ENCODE measurements at regions not wholly inside any gene's neighbourhood (a gene's known extent, or its start where the extent isn't known, plus 50 kb on each side); places are given as distances from the start of the nearest gene placed in this dataset.
"Not testable (repeated sequence)": the region's sequence is repeated elsewhere in the genome, so short reads cannot be mapped to it uniquely, and the experiment has no call there.

DNA sequence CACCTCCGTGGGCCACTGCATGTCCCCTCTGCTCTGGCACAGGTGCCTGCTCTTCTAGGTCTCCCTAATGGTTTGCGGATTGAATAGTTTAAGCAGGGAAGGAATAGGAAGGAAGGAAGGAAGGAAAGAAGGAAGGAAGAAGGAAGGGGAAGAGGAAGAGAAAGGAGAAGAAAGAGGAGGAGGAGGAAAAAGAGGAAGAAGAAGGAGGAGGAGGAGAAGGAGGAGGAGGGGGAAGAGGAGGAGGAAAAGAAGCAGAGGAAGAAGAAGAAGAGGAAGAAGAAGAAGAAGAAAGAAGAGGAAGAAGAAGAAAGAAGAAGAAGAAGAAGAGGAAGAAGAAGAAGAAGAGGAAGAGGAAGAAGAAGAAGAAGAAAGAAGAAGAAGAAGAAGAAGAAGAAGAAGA lies 376.8 kb upstream of the PODXL start:
- DNase-seq: not testable (repeated sequence)

DNA sequence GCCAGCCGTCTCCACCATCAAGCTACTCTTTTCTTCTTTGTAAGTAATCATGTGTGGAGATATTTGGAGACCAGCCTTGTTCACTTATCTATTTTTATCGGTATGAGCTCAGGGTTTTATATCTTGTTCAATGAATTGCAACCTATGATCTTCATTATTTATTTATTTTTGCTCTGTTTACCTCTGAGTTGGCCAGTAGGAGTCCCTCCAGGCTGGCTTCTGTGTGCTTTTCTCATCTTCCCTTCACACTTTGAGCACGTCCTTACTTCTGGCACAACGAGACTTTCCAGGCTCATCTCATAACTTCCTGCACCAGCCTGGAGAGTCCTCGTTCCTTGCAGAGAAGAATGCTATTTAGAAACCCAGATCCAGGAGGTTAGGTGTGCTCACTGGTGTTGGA lies 375.8 kb upstream of the PODXL start:
- no peak for DNase-seq

DNA sequence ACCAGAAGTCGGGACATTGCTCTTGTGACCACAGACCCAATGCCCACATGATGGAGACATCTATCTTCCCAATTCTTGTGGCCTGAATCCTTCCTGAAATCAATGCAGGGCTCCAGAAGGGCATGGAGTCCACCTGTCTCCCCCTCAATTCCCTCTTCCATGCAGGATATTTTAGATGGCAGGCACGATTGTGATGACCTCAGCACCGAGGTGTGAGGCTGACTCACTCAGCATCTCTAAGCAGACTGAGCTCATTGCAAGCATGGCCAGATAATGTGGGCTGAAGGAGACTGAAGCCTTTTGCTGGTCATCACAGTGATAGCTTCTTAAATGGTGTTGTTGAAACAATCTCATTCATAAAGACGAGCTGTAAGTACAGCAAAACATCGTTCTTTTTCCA lies 374.9 kb upstream of the PODXL start:
- DNase-seq: no peak

DNA sequence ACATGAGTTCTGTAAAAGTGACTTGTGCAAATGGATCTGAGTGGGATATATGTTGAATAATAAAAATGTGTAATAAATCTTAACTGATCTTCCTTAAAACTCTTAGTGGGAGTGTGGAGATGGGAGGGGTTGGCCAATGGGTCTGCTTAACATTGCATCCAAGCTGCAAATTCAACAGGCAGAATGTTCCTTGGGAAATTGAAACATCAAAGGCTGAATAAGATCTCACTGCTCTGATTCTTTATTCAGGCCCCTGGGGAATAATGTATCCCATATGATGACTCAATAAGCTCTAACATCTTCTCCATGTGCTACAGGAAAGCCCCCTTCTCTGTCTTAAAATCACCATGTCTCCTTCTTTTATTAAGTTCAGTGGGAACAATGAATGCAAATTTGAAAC lies 373.2 kb upstream of the PODXL start:
- DNase-seq: no peak

DNA sequence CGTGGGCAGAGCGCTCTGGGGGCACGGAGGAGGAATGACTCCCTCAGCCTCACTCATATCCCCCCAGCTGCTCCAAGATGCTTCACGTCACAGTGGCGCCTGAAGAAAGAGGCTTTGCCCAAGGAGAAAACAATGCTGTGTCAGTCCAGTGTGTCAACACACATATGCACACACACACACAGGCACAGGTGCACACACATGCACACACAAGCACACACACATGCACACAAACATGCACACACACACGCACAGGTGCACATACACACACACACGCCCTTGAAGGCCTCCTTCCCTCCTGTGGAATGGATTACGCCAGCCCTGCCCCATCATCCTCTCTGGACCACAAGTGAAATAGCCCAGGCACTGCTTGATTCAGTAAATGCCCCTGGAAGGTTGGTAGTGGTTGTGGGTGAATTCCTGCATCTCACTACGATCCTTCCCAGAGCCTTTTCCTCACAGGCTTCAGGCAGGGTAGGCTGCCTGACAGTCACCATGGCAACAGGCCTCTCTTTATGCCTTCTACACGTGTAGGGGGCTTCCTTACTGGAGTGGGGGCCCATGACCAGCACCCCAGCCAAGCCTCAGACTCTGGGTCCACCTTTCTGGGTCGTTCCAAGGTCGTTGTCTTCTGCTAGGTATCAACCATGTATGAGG lies 371.5 kb upstream of the PODXL start:
- DNase-seq: no peak

DNA sequence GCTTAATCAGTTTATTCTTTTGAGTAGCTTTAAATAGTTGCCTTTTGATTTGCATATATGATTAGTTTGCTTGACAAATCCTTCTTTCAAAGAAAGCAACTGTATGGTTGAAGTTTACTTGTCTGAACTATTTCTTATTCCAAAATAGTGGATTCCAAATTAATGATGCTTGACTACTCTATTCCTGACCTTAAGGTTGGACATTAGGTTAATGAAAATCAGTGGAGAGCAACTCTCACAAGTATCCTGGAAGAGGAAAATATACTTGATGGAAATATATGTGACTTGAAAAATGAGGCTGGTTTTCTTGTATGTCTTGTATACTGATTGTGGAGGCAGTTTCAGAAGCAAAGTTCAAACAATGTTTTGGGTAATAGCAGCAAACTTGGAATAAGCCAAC lies 369.2 kb upstream of the PODXL start:
- DNase-seq: no peak

DNA sequence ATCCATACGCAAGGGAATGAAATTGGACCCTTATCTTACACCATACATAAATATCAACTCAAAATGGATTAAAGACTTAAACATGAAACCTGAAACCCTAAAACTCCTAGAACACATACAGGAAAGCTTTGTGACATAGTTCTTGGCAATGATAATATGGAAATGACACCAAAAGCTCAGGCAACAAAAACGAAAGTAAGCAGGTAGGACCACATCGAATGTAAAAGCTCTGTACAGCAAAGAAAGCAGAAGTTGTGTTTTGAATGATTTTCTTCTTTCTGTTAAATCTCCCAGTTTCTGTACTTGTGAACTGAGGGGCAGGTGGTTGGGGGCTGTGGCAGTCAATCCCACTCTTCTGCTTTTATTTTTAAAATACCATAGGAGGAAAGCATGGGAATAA lies 368.4 kb upstream of the PODXL start:
- DNase-seq: no peak

DNA sequence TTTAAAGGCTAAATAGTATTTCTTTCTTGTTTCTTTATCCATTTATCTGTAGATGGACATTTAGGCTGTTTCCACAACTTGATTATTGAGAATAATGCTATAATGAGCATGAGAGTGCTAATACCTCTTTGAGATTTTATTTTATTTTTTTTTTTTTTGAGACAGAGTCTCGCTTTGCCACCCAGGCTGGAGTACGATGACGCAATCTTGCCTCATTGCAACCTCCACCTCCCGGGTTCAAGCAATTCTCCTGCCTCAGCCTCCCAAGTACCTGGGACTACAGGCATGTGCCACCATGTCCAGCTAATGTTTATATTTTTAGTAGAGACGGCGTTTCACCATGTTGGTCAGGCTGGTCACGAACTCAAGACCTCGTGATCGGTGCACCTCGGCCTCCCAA lies 366.5 kb upstream of the PODXL start:
- DNase-seq: not testable (repeated sequence)

DNA sequence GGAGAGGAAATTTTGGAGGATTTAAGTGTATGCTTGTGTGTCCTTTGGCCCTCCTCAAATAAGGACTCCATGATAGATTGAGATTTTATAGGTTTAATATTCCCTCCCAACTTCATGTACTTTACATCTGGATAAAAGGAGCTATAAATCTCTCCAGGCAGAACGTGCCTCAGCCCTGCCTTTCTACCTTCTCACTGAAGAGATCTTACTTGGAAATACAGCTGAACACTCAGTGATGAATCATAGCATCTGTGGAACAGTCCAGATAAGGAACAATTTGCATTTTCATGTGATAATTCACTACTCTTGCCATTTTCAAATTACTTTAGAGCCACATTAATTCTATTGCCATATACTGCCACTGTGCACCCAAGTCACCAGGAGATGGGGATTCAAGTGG lies 364.6 kb upstream of the PODXL start:
- DNase-seq: no peak

DNA sequence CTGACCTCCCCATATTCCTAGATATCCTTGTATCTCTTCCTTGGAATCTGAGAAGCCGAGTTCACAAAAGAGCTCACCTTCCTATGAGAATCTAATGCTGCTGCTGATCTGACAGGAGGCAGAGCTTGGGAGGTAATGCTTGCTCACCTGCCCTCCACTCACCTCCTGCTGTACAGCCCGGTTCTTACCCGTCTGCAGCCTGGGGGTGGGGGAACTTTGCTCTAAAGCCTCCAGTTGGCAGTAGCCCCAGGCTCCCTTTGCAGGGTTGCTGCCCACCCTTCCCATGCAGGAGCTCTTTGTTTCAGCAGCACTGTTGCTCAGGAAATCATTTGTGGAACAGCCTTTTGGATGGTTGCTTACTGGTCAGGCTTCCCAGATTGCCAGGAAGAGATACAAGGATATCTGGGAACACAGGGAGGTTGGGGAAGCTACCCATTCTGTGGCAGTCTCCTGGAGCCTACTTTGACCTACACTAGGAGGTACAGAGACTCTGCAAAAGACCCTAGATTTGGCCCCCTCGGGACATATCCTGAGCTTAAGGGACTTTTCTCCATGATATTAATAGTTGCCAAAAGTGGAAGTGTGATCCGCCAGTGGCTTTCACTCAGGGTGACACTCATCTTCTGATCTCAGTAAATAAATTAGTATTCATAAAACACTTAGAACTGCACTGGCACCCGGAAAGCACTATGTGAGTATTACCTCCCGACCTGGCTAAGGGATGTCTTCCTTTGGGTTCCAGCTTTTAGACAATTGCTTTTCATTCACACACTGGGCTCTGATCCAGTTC lies 363.7 kb upstream of the PODXL start:
- DNase-seq: no peak

DNA sequence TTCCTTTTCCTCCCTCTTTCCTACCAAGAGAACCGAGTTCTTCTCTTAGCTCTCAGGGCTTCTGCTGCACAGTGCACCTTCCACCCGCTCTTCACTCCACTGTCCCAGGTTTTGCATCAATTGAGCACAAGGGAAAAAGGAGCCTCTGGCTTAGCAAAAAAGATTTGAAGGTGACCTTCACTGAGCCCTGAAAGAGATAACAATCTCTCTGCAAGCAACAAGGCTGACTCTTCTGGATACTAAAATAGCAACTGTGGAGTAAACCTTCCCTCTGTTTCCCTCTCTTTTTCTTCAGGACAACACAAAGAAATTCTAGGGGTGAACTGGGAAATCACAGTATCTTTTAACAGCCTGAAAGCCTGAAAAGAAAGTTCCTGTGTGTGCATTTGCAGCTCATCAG lies 354.7 kb upstream of the PODXL start:
- DNase-seq: no peak

DNA sequence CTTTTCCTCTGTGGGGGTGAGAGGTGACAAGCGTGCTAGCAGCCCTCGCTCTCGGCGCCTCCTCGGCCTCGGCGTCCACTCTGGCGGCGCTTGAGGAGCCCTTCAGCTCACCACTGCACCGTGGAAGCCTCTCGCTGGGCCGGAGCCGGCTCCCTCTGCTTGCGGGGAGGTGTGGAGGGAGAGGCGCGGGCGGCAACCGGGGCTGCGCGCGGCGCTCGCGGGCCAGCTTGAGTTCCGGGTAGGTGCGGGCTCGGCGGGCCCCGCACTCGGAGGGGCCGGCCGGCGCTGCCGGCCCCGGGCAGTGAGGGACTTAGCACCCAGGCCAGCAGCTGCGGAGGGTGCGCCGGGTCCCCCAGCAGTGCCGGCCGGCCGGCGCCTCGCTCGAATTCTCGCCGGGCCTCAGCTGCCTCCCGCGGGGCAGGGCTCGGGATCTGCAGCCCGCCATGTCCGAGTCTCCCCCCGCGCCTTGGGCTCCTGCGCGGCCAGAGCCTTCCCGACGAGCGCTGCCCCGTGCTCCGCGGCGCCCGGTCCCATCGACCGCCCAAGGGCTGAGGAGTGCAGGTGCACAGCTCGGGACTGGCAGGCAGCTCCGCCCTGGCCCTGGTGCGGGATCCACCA lies 352.8 kb upstream of the PODXL start:
- DNase-seq: no peak

DNA sequence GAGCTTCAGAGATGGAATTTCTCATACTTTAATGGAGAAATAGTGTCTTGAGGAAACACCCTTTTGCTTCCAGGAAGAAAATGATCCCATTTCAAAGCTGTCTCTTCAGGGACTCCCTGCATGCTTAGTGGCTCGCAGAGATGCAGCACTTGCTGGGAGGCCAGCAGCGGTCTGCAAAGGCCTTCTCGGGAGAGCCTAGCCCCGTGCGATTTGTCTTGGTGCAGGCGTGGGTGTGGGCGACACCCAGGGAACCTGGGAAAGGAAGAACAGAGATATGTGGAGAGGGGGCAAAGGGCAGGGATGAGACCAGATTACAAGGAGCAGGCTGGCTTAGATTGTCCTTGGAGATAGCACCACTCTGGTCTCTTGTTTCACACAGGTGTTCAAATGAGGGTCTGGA lies 352.3 kb upstream of the PODXL start:
- no peak for DNase-seq

DNA sequence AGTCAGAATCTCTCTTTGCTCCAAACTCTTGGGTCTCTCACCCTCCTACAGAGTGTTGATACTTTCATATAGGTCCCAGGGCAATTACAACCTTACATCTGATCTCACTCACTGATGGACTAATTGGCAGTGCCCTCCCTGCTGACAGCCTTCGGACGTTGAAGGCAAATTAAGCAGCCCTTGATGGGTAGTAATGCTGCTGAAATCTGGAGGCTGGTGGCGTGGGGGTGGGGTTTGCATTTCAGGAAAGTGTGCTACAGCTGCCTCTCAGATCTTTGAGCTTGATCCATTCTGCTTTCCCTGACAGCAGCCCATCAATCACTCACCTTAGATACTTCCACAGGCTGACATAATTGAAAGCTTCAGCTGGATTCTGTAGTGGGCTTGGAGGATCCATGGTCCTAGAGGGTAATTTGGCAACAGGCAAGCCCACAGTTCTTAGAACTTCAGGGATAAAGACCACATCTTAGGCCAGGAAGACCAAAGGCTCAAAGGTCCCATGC lies 349.1 kb upstream of the PODXL start:
- no peak for DNase-seq

DNA sequence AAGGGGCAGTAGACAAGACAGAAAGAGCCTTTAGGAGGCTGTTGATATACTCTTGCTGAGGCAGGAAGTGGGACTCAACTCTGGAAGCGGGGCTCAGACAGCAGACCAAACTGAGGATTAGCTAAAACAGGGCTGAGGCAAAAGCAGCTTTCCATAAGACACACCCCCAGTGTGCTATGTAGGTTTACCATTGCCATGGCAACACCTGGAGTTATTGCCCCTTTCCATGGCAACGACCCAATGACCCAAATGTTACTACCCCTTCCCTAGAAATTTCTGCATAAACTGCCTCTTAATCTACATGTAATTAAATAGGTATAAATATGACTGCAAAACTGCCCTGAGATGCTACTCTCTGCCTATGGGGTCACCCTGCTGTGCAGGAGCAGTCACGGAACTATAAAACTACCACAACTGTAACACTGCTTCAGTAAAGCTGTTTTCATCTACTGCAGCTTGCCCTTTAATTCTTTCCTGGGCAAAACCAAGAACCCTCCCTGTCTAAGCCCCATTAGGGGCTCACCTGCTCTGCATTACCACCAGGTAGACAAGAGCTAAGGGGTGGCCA lies 348.4 kb upstream of the PODXL start:
- no peak for DNase-seq

DNA sequence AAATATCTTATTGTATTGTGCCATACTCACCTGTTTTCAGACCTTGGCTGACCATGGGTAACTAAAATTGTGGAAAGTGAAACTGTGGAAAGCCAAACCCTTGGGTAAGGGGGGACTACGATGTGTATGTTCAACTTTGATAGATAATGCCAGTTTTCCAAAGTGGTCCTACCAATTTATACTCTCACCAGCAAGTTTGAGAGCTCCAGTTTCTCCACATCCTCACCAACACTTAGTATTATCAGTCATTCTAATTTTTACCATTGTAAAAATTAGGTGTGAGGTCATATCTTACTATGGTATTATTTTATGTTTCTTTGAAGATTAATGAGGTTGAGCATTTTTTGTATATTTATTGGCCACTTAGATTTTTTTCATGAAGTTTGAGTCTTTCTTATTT lies 346.9 kb upstream of the PODXL start:
- DNase-seq: no peak

DNA sequence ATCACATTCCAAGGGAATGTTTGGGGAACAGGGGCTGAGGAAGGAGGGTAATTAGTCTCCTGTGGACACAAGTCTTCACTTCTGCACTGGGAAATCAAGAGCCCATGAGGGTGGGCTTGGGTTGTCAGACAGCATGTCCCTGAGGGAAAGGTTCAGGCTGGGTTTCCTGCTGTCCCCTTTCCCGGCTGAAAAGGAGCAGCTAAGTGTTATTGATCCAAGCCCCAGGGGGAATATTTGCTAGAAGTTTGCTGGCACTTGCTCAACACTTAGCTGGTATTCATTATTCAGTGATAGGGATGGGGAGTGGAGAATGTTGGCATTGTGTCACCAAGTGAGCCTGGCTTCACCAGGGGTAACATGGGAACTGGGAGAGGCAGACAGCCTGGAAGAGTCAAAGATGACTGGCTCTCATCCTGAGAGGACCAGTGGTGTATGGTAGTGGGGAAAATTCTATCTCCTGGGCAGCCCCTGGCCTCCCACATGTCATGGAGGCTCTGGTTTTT lies 344.4 kb upstream of the PODXL start:
- DNase-seq: no peak

DNA sequence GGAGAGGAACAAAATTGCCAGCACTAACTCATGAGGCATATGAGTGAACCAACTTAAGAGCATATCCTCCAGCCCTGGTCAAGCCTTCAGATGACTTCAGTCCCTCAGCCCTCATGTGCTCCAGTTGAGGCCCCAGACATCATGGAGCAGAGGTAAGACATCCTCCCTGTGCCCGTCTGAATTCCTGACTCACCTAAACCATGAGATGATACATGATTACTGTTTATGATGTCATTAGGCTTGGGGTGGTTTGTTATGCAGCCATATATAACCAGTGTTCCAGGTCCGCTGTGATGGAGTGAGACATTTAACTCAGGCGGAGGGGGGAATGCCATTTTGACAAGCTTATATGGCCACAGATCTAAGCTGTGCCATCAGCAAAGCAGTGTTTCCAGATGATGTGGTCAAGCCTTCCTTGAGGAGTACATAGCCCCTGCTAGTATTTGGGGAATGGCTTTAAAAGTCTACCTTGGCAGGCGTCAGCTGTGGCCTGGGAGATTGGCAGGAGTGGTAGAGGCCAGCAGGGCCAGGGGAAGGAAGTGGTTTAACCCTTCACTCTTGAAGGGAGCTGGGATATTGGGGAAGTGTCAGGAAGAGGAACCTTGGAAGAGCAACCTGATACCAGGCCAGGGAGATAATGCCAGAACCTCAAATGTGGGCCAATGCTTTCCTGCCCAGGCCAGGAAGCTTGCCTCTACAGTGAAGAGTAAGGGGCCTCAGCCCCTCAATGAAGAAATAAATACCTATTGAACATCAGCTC lies 343.0 kb upstream of the PODXL start:
- DNase-seq: no peak

DNA sequence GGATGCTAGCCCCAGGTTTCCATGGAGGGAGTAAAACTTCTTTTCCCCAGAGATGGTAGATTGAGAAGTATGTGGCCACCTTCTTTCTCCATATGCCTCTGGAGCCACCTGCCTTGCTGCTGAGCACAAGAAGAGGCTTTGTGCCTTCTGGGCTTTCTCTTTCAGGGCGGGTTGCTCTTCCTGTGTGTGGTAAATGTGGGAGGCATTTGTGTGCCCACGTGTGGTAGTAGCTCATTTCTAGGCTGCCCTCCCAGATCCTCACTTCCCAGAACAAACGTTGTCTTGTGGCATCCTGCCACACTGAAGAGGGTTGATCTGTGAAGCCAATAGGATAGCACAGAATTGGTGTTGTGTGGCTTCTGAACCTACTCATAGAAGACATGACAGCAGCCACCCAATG lies 342.0 kb upstream of the PODXL start:
- DNase-seq: no peak

DNA sequence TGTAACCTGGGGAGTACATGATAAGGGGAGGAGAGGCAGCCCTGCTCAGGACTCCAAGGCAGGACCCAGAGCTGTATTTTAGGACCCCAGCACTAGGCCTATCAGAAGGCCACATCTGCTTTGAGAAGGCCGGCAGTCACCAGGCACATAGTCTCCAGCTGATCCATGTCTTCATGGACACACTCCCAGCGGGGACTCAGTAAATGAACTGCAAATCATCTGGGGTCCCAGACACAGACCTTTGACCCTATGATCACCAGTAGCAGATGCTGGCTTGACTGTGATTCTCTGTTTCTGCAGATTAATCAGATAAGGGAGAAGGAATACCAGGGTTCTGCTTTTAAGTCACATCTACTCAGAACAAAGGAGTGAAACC lies 341.4 kb upstream of the PODXL start:
- DNase-seq: no peak

DNA sequence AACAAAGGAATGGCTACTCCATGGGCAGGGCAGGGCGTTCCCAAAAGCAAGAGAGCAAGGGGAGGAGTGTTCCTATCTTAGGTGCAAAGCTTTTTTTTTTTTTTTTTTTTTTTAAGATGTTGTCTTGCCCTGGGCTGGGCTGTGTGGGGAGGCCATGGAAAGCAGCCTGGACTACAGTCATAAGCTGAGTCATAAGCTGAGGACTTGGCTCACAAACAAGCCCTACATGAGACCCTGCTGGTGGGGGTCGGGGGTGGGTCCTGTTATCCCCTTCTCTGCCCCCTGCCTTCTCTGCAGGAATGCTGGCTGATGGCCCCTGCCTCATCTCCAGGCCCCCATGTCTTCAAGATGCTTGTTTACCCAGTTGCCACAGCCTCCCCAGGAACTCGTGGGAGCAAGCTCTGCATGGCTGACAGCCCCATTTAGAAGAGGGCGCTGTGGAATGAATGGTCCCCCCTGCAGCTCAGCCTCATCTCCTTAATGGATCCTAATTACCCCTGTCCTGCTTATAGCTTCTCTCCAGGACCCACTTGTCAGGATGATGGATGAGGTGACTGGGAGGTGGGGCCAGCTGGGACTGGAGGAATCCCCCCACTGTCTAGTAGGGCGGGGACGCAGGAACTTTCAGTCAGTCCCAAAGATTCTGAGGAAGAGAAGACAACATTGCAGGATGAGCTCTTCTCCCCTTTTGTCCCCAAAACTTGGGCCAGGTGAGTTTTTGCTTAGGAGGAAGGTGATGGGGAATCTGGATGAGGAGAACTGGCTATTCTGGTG lies 340.8 kb upstream of the PODXL start:
- no peak for DNase-seq
